Mesenchymal stem cell (in vitro differentiated cells and primary cell): ENCODE measurements at regions not wholly inside any gene's neighbourhood (a gene's known extent, or its start where the extent isn't known, plus 50 kb on each side); places are given as distances from the start of the nearest gene placed in this dataset.

Experiments
- DNase-seq: peaks from one replicate; pipeline ENCODE4 v3.0.0-alpha.2; 2013
- H2AFZ ChIP-seq: one replicate; pipeline ENCODE4 v1.6.1; 2013; ENCODE audit warnings: low read depth, mild to moderate bottlenecking, control low read depth, inconsistent platforms, low read length, moderate library complexity
- H2AK5ac ChIP-seq: 2 replicates; pipeline ENCODE4 v1.6.1; 2013; ENCODE audit warnings: low read length, moderate library complexity, mild to moderate bottlenecking, inconsistent platforms; ENCODE audit not compliant: severe bottlenecking
- H2BK120ac ChIP-seq: one replicate; pipeline ENCODE4 v1.6.1; 2013; ENCODE audit warnings: low read depth, mild to moderate bottlenecking, inconsistent platforms, low read length, moderate library complexity
- H2BK12ac ChIP-seq, 2 experiments: one replicate each; pipeline ENCODE4 v1.6.1; 2013; ENCODE audit warnings: inconsistent platforms in 2 of 2, low read length in 2 of 2, mild to moderate bottlenecking in 2 of 2, moderate library complexity in 2 of 2, control low read depth in 1 of 2
- H2BK15ac ChIP-seq: one replicate; pipeline ENCODE4 v1.6.1; 2013; ENCODE audit warnings: mild to moderate bottlenecking, low read depth, inconsistent platforms; ENCODE audit not compliant: poor library complexity, severe bottlenecking
- H2BK5ac ChIP-seq: 2 replicates; pipeline ENCODE4 v1.6.1; 2013; ENCODE audit warnings: low read depth, mild to moderate bottlenecking, low read length, control low read depth, inconsistent platforms; ENCODE audit not compliant: poor library complexity, severe bottlenecking
- H3K14ac ChIP-seq, 2 experiments: one replicate each; pipeline ENCODE4 v1.6.1; 2013; ENCODE audit warnings: inconsistent platforms in 2 of 2, low read length in 2 of 2, control low read depth in 1 of 2, mild to moderate bottlenecking in 1 of 2, moderate library complexity in 1 of 2
- H3K18ac ChIP-seq, 2 experiments: one replicate each; pipeline ENCODE4 v1.6.1; 2013; ENCODE audit warnings: inconsistent platforms in 2 of 2, low read length in 2 of 2, control low read depth in 1 of 2, low read depth in 1 of 2, mild to moderate bottlenecking in 1 of 2
- H3K23ac ChIP-seq, 2 experiments: one replicate each; pipeline ENCODE4 v1.6.1; 2013; ENCODE audit warnings: inconsistent platforms in 2 of 2, low read length in 2 of 2, mild to moderate bottlenecking in 2 of 2, moderate library complexity in 2 of 2, control low read depth in 1 of 2
- H3K27ac ChIP-seq: 2 replicates; pipeline ENCODE4 v1.5.1; 2013; ENCODE audit warnings: mild to moderate bottlenecking, moderate library complexity, low read length, control low read depth, inconsistent platforms; ENCODE audit not compliant: poor library complexity, severe bottlenecking
- H3K27me3 ChIP-seq, 2 experiments: 2 replicates each; pipeline versions ENCODE4 v1.6.1 to v1.7.0; 2013; ENCODE audit warnings: low read length in 2 of 2, mild to moderate bottlenecking in 2 of 2, moderate library complexity in 2 of 2, control low read depth in 1 of 2, inconsistent platforms in 1 of 2; ENCODE audit not compliant: control insufficient read depth in 1 of 2, insufficient read depth in 1 of 2
- H3K36me3 ChIP-seq, 2 experiments: 2 replicates each; pipeline versions ENCODE4 v1.6.1 to v1.7.0; 2013; ENCODE audit warnings: low read length in 2 of 2, control low read depth in 1 of 2, inconsistent platforms in 1 of 2, low read depth in 1 of 2, mild to moderate bottlenecking in 1 of 2; ENCODE audit not compliant: insufficient read depth in 2 of 2, control insufficient read depth in 1 of 2
- H3K4ac ChIP-seq, 2 experiments: one replicate each; pipeline ENCODE4 v1.6.1; 2013; ENCODE audit warnings: inconsistent platforms in 2 of 2, low read length in 2 of 2, mild to moderate bottlenecking in 2 of 2, moderate library complexity in 2 of 2, control low read depth in 1 of 2, low read depth in 1 of 2
- H3K4me1 ChIP-seq: 2 replicates; pipeline ENCODE4 v1.6.1; 2013; ENCODE audit warnings: low read depth, low read length, control low read depth; ENCODE audit not compliant: control insufficient read depth, insufficient read depth
- H3K4me2 ChIP-seq: 2 replicates; pipeline ENCODE4 v1.6.1; 2013; ENCODE audit warnings: low read length, mild to moderate bottlenecking, inconsistent platforms; ENCODE audit not compliant: poor library complexity, severe bottlenecking
- H3K4me3 ChIP-seq, 2 experiments: 2 replicates each; pipeline versions ENCODE4 v1.5.1 to v1.7.0; 2013; ENCODE audit warnings: low read length in 2 of 2, mild to moderate bottlenecking in 2 of 2, control low read depth in 1 of 2, low read depth in 1 of 2; ENCODE audit not compliant: insufficient read depth in 1 of 2
- H3K79me1 ChIP-seq: replicated peaks from 2 replicates; pipeline ENCODE4 v1.6.1; 2013; ENCODE audit warnings: mild to moderate bottlenecking, control low read depth, low read length, inconsistent platforms; ENCODE audit not compliant: poor library complexity, severe bottlenecking
- H3K9ac ChIP-seq: 2 replicates; pipeline ENCODE4 v1.7.0; 2013; ENCODE audit warnings: mild to moderate bottlenecking, low read length, moderate library complexity
- H3K9me3 ChIP-seq: 2 replicates; pipeline ENCODE4 v1.7.0; 2013; ENCODE audit warnings: mild to moderate bottlenecking, low read length; ENCODE audit not compliant: control insufficient read depth
- H4K8ac ChIP-seq: one replicate; pipeline ENCODE4 v1.6.1; 2013; ENCODE audit warnings: inconsistent platforms, mild to moderate bottlenecking, low read length, moderate library complexity
- H4K91ac ChIP-seq: one replicate; pipeline ENCODE4 v1.6.1; 2013; ENCODE audit warnings: mild to moderate bottlenecking, low read length, inconsistent platforms
- WGBS: methylation state at CpG from one replicate; pipeline ENCODE4 v1.1.7; 2013; ENCODE audit warnings: mixed read lengths; 5-methylcytosine and 5-hydroxymethylcytosine counted together

GRCh38 chr12:127664901-127665300, 602.1 kb upstream of the TMEM132C start:
- no peak overlapping the region for H2AFZ ChIP-seq
- no peak overlapping the region for H4K91ac ChIP-seq
- no peak overlapping the region for H3K14ac ChIP-seq
- no peak overlapping the region for H3K18ac ChIP-seq
- H3K27me3 ChIP-seq: peaks cover 0 to 5% of the 10 kb centered on the region in 2 experiments
- H3K4me2 ChIP-seq: no peak overlapping the region
- H3K9ac ChIP-seq: no peak overlapping the region
- no peak overlapping the region for H4K8ac ChIP-seq
- no peaks in the 10 kb centered on the region for H3K79me1 ChIP-seq
- DNase-seq: no peak
- no peak overlapping the region for H3K4ac ChIP-seq
- H3K4me1 ChIP-seq: no peaks in the 10 kb centered on the region
- H2BK15ac ChIP-seq: no peak overlapping the region
- H2AK5ac ChIP-seq: no peak overlapping the region
- no peak overlapping the region for H2BK5ac ChIP-seq
- H3K36me3 ChIP-seq: no peaks in the 10 kb centered on the region
- no peak overlapping the region for H3K27ac ChIP-seq
- H2BK12ac ChIP-seq: no peak overlapping the region
- H3K4me3 ChIP-seq: no peak overlapping the region
- no peak overlapping the region for H3K23ac ChIP-seq
- no peak overlapping the region for H2BK120ac ChIP-seq
- no peaks in the 10 kb centered on the region for H3K9me3 ChIP-seq
- WGBS: 77% methylated on average over 4 of the region's 4 CpGs

GRCh38 chr12:127667131-127667685, 599.8 kb upstream of the TMEM132C start:
- H3K4me1 ChIP-seq: no peaks in the 10 kb centered on the region
- H3K4me2 ChIP-seq: no peak overlapping the region
- 46% methylated on average over 3 of the region's 3 CpGs for WGBS
- DNase-seq: no peak
- no peak overlapping the region for H2AFZ ChIP-seq
- H3K23ac ChIP-seq: no peak overlapping the region
- no peaks in the 10 kb centered on the region for H3K9me3 ChIP-seq
- H3K4me3 ChIP-seq: no peak overlapping the region
- H4K8ac ChIP-seq: no peak overlapping the region
- H2BK12ac ChIP-seq: no peak overlapping the region
- peaks cover 0 to 5% of the 10 kb centered on the region in 2 experiments for H3K27me3 ChIP-seq
- no peaks in the 10 kb centered on the region for H3K36me3 ChIP-seq
- no peak overlapping the region for H2BK5ac ChIP-seq
- H2BK120ac ChIP-seq: no peak overlapping the region
- no peak overlapping the region for H3K9ac ChIP-seq
- no peak overlapping the region for H3K27ac ChIP-seq
- H2BK15ac ChIP-seq: no peak overlapping the region
- no peaks in the 10 kb centered on the region for H3K79me1 ChIP-seq
- H4K91ac ChIP-seq: no peak overlapping the region
- no peak overlapping the region for H3K14ac ChIP-seq
- no peak overlapping the region for H3K4ac ChIP-seq
- H2AK5ac ChIP-seq: no peak overlapping the region
- no peak overlapping the region for H3K18ac ChIP-seq

- no peaks in the 10 kb centered on the region for H3K27me3 ChIP-seq
- H2AK5ac ChIP-seq: no peak overlapping the region
- no peak overlapping the region for H3K4ac ChIP-seq
- H3K4me2 ChIP-seq: no peak overlapping the region
- H2BK120ac ChIP-seq: no peak overlapping the region
- no peaks in the 10 kb centered on the region for H3K9me3 ChIP-seq
- no peak overlapping the region for H3K14ac ChIP-seq
- no peak overlapping the region for H4K91ac ChIP-seq
- no peaks in the 10 kb centered on the region for H3K4me1 ChIP-seq
- no peak for DNase-seq
- no peak overlapping the region for H4K8ac ChIP-seq
- H3K23ac ChIP-seq: peak overlapping the region in 1 of 2 experiments; percentile 77
- H3K4me3 ChIP-seq: no peak overlapping the region
- H3K36me3 ChIP-seq: no peaks in the 10 kb centered on the region
- H2AFZ ChIP-seq: no peak overlapping the region
- no peak overlapping the region for H2BK12ac ChIP-seq
- no peak overlapping the region for H3K27ac ChIP-seq
- 77% methylated on average over 5 of the region's 5 CpGs for WGBS
- no peak overlapping the region for H3K18ac ChIP-seq
- H3K79me1 ChIP-seq: no peaks in the 10 kb centered on the region
- H2BK15ac ChIP-seq: no peak overlapping the region
- no peak overlapping the region for H3K9ac ChIP-seq
- no peak overlapping the region for H2BK5ac ChIP-seq
Observed at GRCh38 chr12:127670294-127670693, 596.7 kb upstream of the TMEM132C start.

- 80% methylated on average over 4 of the region's 5 CpGs for WGBS
- no peak overlapping the region for H2BK12ac ChIP-seq
- H2BK120ac ChIP-seq: no peak overlapping the region
- no peak overlapping the region for H2AFZ ChIP-seq
- H4K91ac ChIP-seq: no peak overlapping the region
- H3K9ac ChIP-seq: no peak overlapping the region
- H3K36me3 ChIP-seq: no peaks in the 10 kb centered on the region
- no peak overlapping the region for H2BK5ac ChIP-seq
- no peak for DNase-seq
- H3K14ac ChIP-seq: no peak overlapping the region
- no peak overlapping the region for H3K4me2 ChIP-seq
- H3K27me3 ChIP-seq: no peaks in the 10 kb centered on the region
- H3K79me1 ChIP-seq: no peaks in the 10 kb centered on the region
- H3K18ac ChIP-seq: no peak overlapping the region
- no peak overlapping the region for H3K4me3 ChIP-seq
- H3K9me3 ChIP-seq: no peaks in the 10 kb centered on the region
- H2AK5ac ChIP-seq: no peak overlapping the region
- no peak overlapping the region for H3K23ac ChIP-seq
- H2BK15ac ChIP-seq: no peak overlapping the region
- H3K27ac ChIP-seq: no peak overlapping the region
- H3K4me1 ChIP-seq: no peaks in the 10 kb centered on the region
- H3K4ac ChIP-seq: no peak overlapping the region
- no peak overlapping the region for H4K8ac ChIP-seq
Observed at GRCh38 chr12:127670796-127671195, 596.2 kb upstream of the TMEM132C start.
